HEK293T (cell line): ENCODE measurements at regions not wholly inside any gene's neighbourhood (a gene's known extent, or its start where the extent isn't known, plus 50 kb on each side); places are given as distances from the start of the nearest gene placed in this dataset.

ENCODE experiments used
- L3MBTL2 ChIP-seq: fragments of 450-650 bp; conservative IDR thresholded peaks from 2 replicates; pipeline ENCODE4 v1.6.1; 2016; ENCODE audit warnings: mild to moderate bottlenecking
- SP1 ChIP-seq: fragments of 450-650 bp; IDR thresholded peaks from 2 replicates; pipeline ENCODE4 v1.6.1; 2017
- SUZ12 ChIP-seq: fragments of 450-650 bp; IDR thresholded peaks from 2 replicates; pipeline ENCODE4 v1.6.1; 2016; ENCODE audit warnings: mild to moderate bottlenecking

DNA sequence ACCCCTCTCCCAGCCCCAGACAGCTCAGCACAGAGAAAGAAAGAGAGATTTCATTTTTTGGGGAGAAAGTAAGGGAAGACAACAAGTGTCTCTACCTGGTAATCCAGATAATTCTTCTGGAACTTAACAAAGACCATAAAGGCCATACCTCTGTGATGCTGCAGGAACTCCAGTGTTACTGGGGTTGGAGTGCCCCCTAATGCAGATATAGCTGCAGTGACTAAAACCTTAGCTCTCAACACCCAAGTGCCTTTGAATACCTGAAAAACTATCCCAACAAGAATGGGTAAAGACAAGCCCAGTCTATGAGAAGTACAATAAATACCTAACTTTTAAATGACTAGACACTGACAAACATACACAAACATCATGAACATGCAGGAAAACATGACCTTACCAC is 365.3 kb upstream of the PTCHD4 start:
- TF ChIP-seq SUZ12 = no peak
- TF ChIP-seq L3MBTL2 = no peak
- no peak for TF ChIP-seq SP1
